ENCODE measurements at regions not wholly inside any gene's neighbourhood (a gene's known extent, or its start where the extent isn't known, plus 50 kb on each side); places are given as distances from the start of the nearest gene placed in this dataset.

GRCh38 chr17:12571606-12572005, 94.1 kb upstream of the MYOCD start:
- H3K27ac ChIP-seq (ENCODE audit: low read depth, low read length) = no peak overlapping the region

GRCh38 chr17:12574525-12574924, 91.2 kb upstream of the MYOCD start:
- H3K36me3 ChIP-seq (ENCODE audit: control insufficient read depth, insufficient read depth, low read length) = no peaks in the 10 kb centered on the region
- H3K4me3 ChIP-seq (ENCODE audit: low read length) = no peak overlapping the region
- H3K18ac ChIP-seq (ENCODE audit: low read length) = no peak overlapping the region
- no peak overlapping the region for H3K27ac ChIP-seq (ENCODE audit: low read depth, low read length)
- H3K4ac ChIP-seq (ENCODE audit: low read depth, low read length) = no peak overlapping the region
- H3K27me3 ChIP-seq (ENCODE audit: insufficient read depth, low read length, poor library complexity) = no peaks in the 10 kb centered on the region
- no CpG with 5 or more reads among the region's 2 CpGs for WGBS (ENCODE audit: extremely low coverage, insufficient coverage, low lambda C conversion rate)
- no peak overlapping the region for H3K9ac ChIP-seq (ENCODE audit: low read length)
- no peak overlapping the region for H3K4me2 ChIP-seq (ENCODE audit: low read length)
- no peaks in the 10 kb centered on the region for H3K79me1 ChIP-seq (ENCODE audit: low read length)
- no peak overlapping the region for H3K56ac ChIP-seq (ENCODE audit: low read length)
- H3K23ac ChIP-seq (ENCODE audit: low read length) = no peak overlapping the region
- DNase-seq = no peak
- H2BK5ac ChIP-seq (ENCODE audit: low read length) = no peak overlapping the region
- H4K5ac ChIP-seq (ENCODE audit: low read length) = no peak overlapping the region
- H2AK5ac ChIP-seq (ENCODE audit: low read length) = no peak overlapping the region
- H3K79me2 ChIP-seq (ENCODE audit: control insufficient read depth, insufficient read depth, low read length) = no peaks in the 10 kb centered on the region
- no peak overlapping the region for H4K8ac ChIP-seq (ENCODE audit: low read depth, low read length)
- H2BK15ac ChIP-seq (replicated peaks; ENCODE audit: low read depth) = no peak overlapping the region
- H3K4me1 ChIP-seq (ENCODE audit: control insufficient read depth, low read depth, low read length) = no peaks in the 10 kb centered on the region
- H2BK120ac ChIP-seq (ENCODE audit: low read depth, low read length) = no peak overlapping the region

More at GRCh38 chr17:12571606-12572005, 94.1 kb upstream of the MYOCD start:
- Histone ChIP-seq H4K8ac (ENCODE audit: low read depth, low read length) (no peak overlapping the region), H3K79me1 (ENCODE audit: low read length) (no peaks in the 10 kb centered on the region), H3K36me3 (ENCODE audit: control insufficient read depth, insufficient read depth, low read length) (no peaks in the 10 kb centered on the region), H3K4me2 (ENCODE audit: low read length) (no peak overlapping the region), H2AK5ac (ENCODE audit: low read length) (no peak overlapping the region), H3K4me3 (ENCODE audit: low read length) (no peak overlapping the region), H3K23ac (ENCODE audit: low read length) (no peak overlapping the region), H3K27me3 (ENCODE audit: insufficient read depth, low read length, poor library complexity) (no peaks in the 10 kb centered on the region), H3K4me1 (ENCODE audit: control insufficient read depth, low read depth, low read length) (peaks cover 10% of the 10 kb centered on the region), H3K79me2 (ENCODE audit: control insufficient read depth, insufficient read depth, low read length) (no peaks in the 10 kb centered on the region), H3K9ac (ENCODE audit: low read length) (no peak overlapping the region), H3K56ac (ENCODE audit: low read length) (no peak overlapping the region), H2BK120ac (ENCODE audit: low read depth, low read length) (no peak overlapping the region), H3K18ac (ENCODE audit: low read length) (no peak overlapping the region), H4K5ac (ENCODE audit: low read length) (no peak overlapping the region), H2BK5ac (ENCODE audit: low read length) (no peak overlapping the region), H2BK15ac (replicated peaks; ENCODE audit: low read depth) (no peak overlapping the region), H3K4ac (ENCODE audit: low read depth, low read length) (no peak overlapping the region)
- WGBS (ENCODE audit: extremely low coverage, insufficient coverage, low lambda C conversion rate) = no CpG with 5 or more reads among the region's 3 CpGs
- DNase-seq = no peak

DNA sequence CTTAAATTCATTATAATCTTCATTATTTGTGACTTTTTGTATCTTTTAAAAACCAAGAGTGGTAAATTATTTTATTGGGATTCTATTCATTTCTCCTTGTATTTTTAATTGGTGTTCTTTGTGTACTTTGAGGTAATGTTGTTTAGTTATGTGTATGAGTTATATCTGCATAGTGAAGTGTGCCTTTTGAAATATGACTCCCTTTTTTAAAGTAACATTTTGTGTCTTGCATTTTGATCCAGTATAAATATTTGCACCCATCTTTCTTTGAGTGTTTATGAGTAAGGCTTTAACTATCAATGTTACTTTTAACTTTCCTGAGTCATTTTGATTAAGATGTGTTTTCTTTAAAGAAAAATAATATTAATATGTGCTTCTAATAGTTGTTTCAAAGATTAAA, 90.0 kb upstream of the MYOCD start:
- H2BK120ac ChIP-seq (ENCODE audit: low read depth, low read length) = no peak overlapping the region
- H3K36me3 ChIP-seq (ENCODE audit: control insufficient read depth, insufficient read depth, low read length) = no peaks in the 10 kb centered on the region
- H3K4me1 ChIP-seq (ENCODE audit: control insufficient read depth, low read depth, low read length) = no peaks in the 10 kb centered on the region
- H3K23ac ChIP-seq (ENCODE audit: low read length) = no peak overlapping the region
- H3K56ac ChIP-seq (ENCODE audit: low read length) = no peak overlapping the region
- H2AK5ac ChIP-seq (ENCODE audit: low read length) = no peak overlapping the region
- H2BK5ac ChIP-seq (ENCODE audit: low read length) = no peak overlapping the region
- no peaks in the 10 kb centered on the region for H3K79me2 ChIP-seq (ENCODE audit: control insufficient read depth, insufficient read depth, low read length)
- H3K18ac ChIP-seq (ENCODE audit: low read length) = no peak overlapping the region
- H4K8ac ChIP-seq (ENCODE audit: low read depth, low read length) = no peak overlapping the region
- no peak overlapping the region for H2BK15ac ChIP-seq (replicated peaks; ENCODE audit: low read depth)
- no peak overlapping the region for H3K4me2 ChIP-seq (ENCODE audit: low read length)
- no peak overlapping the region for H3K9ac ChIP-seq (ENCODE audit: low read length)
- no peak overlapping the region for H3K27ac ChIP-seq (ENCODE audit: low read depth, low read length)
- H3K4me3 ChIP-seq (ENCODE audit: low read length) = no peak overlapping the region
- H3K79me1 ChIP-seq (ENCODE audit: low read length) = no peaks in the 10 kb centered on the region
- no peak for DNase-seq
- H3K4ac ChIP-seq (ENCODE audit: low read depth, low read length) = no peak overlapping the region
- no peak overlapping the region for H4K5ac ChIP-seq (ENCODE audit: low read length)
- H3K27me3 ChIP-seq (ENCODE audit: insufficient read depth, low read length, poor library complexity) = no peaks in the 10 kb centered on the region

DNA sequence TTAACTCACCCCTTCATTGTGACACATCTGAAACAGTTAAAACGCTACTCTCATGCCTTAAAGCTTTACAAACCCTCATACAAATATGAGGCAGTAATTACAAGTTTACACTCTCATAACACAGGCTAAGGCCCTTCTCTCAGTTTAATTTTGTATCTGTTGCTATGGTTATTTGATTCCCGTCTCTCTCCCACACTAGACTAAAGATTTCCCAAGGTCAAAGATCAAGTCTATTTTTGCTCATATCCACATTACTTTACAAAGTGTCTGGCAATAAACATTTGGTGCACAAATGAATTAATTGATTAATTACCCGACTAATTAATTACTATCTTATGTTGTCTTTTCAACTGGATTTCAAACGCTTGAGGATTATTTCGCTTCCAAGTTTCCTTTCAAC, 86.4 kb upstream of the MYOCD start:
- Histone ChIP-seq H3K4me2 (ENCODE audit: low read length) (no peak overlapping the region), H2AK5ac (ENCODE audit: low read length) (no peak overlapping the region), H3K27ac (ENCODE audit: low read depth, low read length) (no peak overlapping the region), H3K4ac (ENCODE audit: low read depth, low read length) (no peak overlapping the region), H3K9ac (ENCODE audit: low read length) (no peak overlapping the region), H2BK120ac (ENCODE audit: low read depth, low read length) (no peak overlapping the region), H3K4me3 (ENCODE audit: low read length) (no peak overlapping the region), H3K18ac (ENCODE audit: low read length) (no peak overlapping the region), H3K56ac (ENCODE audit: low read length) (no peak overlapping the region), H2BK15ac (replicated peaks; ENCODE audit: low read depth) (no peak overlapping the region), H3K79me1 (ENCODE audit: low read length) (no peaks in the 10 kb centered on the region), H4K5ac (ENCODE audit: low read length) (no peak overlapping the region), H3K79me2 (ENCODE audit: control insufficient read depth, insufficient read depth, low read length) (no peaks in the 10 kb centered on the region), H2BK5ac (ENCODE audit: low read length) (no peak overlapping the region), H3K36me3 (ENCODE audit: control insufficient read depth, insufficient read depth, low read length) (no peaks in the 10 kb centered on the region), H3K4me1 (ENCODE audit: control insufficient read depth, low read depth, low read length) (no peaks in the 10 kb centered on the region), H3K23ac (ENCODE audit: low read length) (no peak overlapping the region), H4K8ac (ENCODE audit: low read depth, low read length) (no peak overlapping the region), H3K27me3 (ENCODE audit: insufficient read depth, low read length, poor library complexity) (no peaks in the 10 kb centered on the region)
- DNase-seq = no peak
- WGBS (ENCODE audit: extremely low coverage, insufficient coverage, low lambda C conversion rate) = no CpG with 5 or more reads among the region's 5 CpGs

- no peaks in the 10 kb centered on the region for H3K79me1 ChIP-seq (ENCODE audit: low read length)
- no peak overlapping the region for H3K4me3 ChIP-seq (ENCODE audit: low read length)
- no peak overlapping the region for H3K23ac ChIP-seq (ENCODE audit: low read length)
- H4K5ac ChIP-seq (ENCODE audit: low read length) = no peak overlapping the region
- H3K9ac ChIP-seq (ENCODE audit: low read length) = no peak overlapping the region
- H3K56ac ChIP-seq (ENCODE audit: low read length) = no peak overlapping the region
- H3K18ac ChIP-seq (ENCODE audit: low read length) = no peak overlapping the region
- H3K27me3 ChIP-seq (ENCODE audit: insufficient read depth, low read length, poor library complexity) = no peaks in the 10 kb centered on the region
- no peak overlapping the region for H3K4me2 ChIP-seq (ENCODE audit: low read length)
- WGBS (ENCODE audit: extremely low coverage, insufficient coverage, low lambda C conversion rate) = no CpG with 5 or more reads among the region's 6 CpGs
- H2BK15ac ChIP-seq (replicated peaks; ENCODE audit: low read depth) = no peak overlapping the region
- peak; percentile 64 for DNase-seq
- no peak overlapping the region for H3K4ac ChIP-seq (ENCODE audit: low read depth, low read length)
- no peaks in the 10 kb centered on the region for H3K4me1 ChIP-seq (ENCODE audit: control insufficient read depth, low read depth, low read length)
- no peaks in the 10 kb centered on the region for H3K79me2 ChIP-seq (ENCODE audit: control insufficient read depth, insufficient read depth, low read length)
- no peak overlapping the region for H2AK5ac ChIP-seq (ENCODE audit: low read length)
- H3K27ac ChIP-seq (ENCODE audit: low read depth, low read length) = no peak overlapping the region
- no peak overlapping the region for H4K8ac ChIP-seq (ENCODE audit: low read depth, low read length)
- no peaks in the 10 kb centered on the region for H3K36me3 ChIP-seq (ENCODE audit: control insufficient read depth, insufficient read depth, low read length)
- H2BK120ac ChIP-seq (ENCODE audit: low read depth, low read length) = no peak overlapping the region
- no peak overlapping the region for H2BK5ac ChIP-seq (ENCODE audit: low read length)
Measured at GRCh38 chr17:12580640-12581039, 85.0 kb upstream of the MYOCD start.

DNA sequence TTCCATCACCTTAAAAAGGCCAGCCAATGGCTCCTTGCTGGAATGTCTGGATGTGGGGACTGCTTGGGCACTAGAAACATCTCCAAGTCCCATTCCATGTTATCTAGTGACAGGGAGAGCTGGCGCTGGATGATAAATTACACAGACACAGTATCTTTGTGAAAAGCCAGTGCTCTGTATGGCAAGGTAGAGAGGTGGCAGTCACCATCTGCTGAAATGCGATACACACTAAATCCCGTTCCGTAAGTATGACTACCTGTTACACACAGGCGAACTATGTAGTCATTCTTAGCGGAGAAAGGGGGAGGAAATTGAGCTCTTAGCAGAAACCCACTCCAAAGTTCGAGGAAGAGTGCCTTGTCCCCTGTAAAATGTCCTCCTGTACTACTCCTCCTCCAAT, 81.0 kb upstream of the MYOCD start:
- no CpG with 5 or more reads among the region's 7 CpGs for WGBS (ENCODE audit: extremely low coverage, insufficient coverage, low lambda C conversion rate)
- no peak overlapping the region for H3K18ac ChIP-seq (ENCODE audit: low read length)
- H2BK15ac ChIP-seq (replicated peaks; ENCODE audit: low read depth) = no peak overlapping the region
- H4K8ac ChIP-seq (ENCODE audit: low read depth, low read length) = no peak overlapping the region
- H2BK120ac ChIP-seq (ENCODE audit: low read depth, low read length) = no peak overlapping the region
- no peaks in the 10 kb centered on the region for H3K4me1 ChIP-seq (ENCODE audit: control insufficient read depth, low read depth, low read length)
- H3K27ac ChIP-seq (ENCODE audit: low read depth, low read length) = no peak overlapping the region
- no peak overlapping the region for H3K56ac ChIP-seq (ENCODE audit: low read length)
- no peaks in the 10 kb centered on the region for H3K36me3 ChIP-seq (ENCODE audit: control insufficient read depth, insufficient read depth, low read length)
- no peak overlapping the region for H4K5ac ChIP-seq (ENCODE audit: low read length)
- H3K79me1 ChIP-seq (ENCODE audit: low read length) = no peaks in the 10 kb centered on the region
- H3K4me2 ChIP-seq (ENCODE audit: low read length) = no peak overlapping the region
- no peak overlapping the region for H2BK5ac ChIP-seq (ENCODE audit: low read length)
- H3K23ac ChIP-seq (ENCODE audit: low read length) = no peak overlapping the region
- no peaks in the 10 kb centered on the region for H3K79me2 ChIP-seq (ENCODE audit: control insufficient read depth, insufficient read depth, low read length)
- H3K4ac ChIP-seq (ENCODE audit: low read depth, low read length) = no peak overlapping the region
- H3K9ac ChIP-seq (ENCODE audit: low read length) = no peak overlapping the region
- H2AK5ac ChIP-seq (ENCODE audit: low read length) = no peak overlapping the region
- H3K4me3 ChIP-seq (ENCODE audit: low read length) = no peak overlapping the region
- no peaks in the 10 kb centered on the region for H3K27me3 ChIP-seq (ENCODE audit: insufficient read depth, low read length, poor library complexity)
- DNase-seq = no peak

All from mesendoderm (in vitro differentiated cells).